Umbilical cord (tissue), 1 donor: ENCODE measurements at regions not wholly inside any gene's neighbourhood (a gene's known extent, or its start where the extent isn't known, plus 50 kb on each side); places are given as distances from the start of the nearest gene placed in this dataset.

ENCODE experiments used
- DNase-seq: peaks from one replicate; pipeline ENCODE4 v3.0.0-alpha.2; 2015; ENCODE audit warnings: low spot score

GRCh38 chr3:73707772-73708171 is 83.0 kb upstream of the PDZRN3 start:
- no peak for DNase-seq

GRCh38 chr3:73706771-73707170 is 82.0 kb upstream of the PDZRN3 start:
- DNase-seq = peak; percentile 88

- peak; percentile 56 for DNase-seq
Observed at GRCh38 chr3:73705792-73706191, 81.1 kb upstream of the PDZRN3 start.

- no peak for DNase-seq
Observed at GRCh38 chr3:73699327-73699726, 74.6 kb upstream of the PDZRN3 start.

GRCh38 chr3:73697020-73697419 is 72.3 kb upstream of the PDZRN3 start:
- DNase-seq = no peak

GRCh38 chr3:73695841-73696240 is 71.1 kb upstream of the PDZRN3 start:
- DNase-seq = no peak

GRCh38 chr3:73694983-73695757 is 70.4 kb upstream of the PDZRN3 start:
- peak; percentile 68 for DNase-seq

- DNase-seq = peak; percentile 82
Observed at GRCh38 chr3:73687106-73688004, 62.6 kb upstream of the PDZRN3 start.

GRCh38 chr3:73685061-73685460 is 60.3 kb upstream of the PDZRN3 start:
- DNase-seq = no peak

- no peak for DNase-seq
Observed at GRCh38 chr3:73683706-73684105, 59.0 kb upstream of the PDZRN3 start.

GRCh38 chr3:73681610-73682009 is 56.9 kb upstream of the PDZRN3 start:
- DNase-seq = no peak

- no peak for DNase-seq
Observed at GRCh38 chr3:73681198-73681597, 56.5 kb upstream of the PDZRN3 start.

- DNase-seq = no peak
Observed at GRCh38 chr3:73680391-73681095, 55.8 kb upstream of the PDZRN3 start.

- no peak for DNase-seq
Observed at GRCh38 chr3:73677336-73678024, 52.7 kb upstream of the PDZRN3 start.
